GM12892 (cell line): ENCODE measurements at regions not wholly inside any gene's neighbourhood (a gene's known extent, or its start where the extent isn't known, plus 50 kb on each side); places are given as distances from the start of the nearest gene placed in this dataset.

Experiments used
- POLR2A ChIP-seq: IDR thresholded peaks from 2 replicates; pipeline ENCODE4 v1.6.1; 2011; ENCODE audit warnings: low read depth, low read length, control low read depth
- POLR2AphosphoS5 ChIP-seq: IDR thresholded peaks from 2 replicates; pipeline ENCODE4 v1.6.1; 2011; ENCODE audit warnings: low read depth, low read length, control low read depth
- TAF1 ChIP-seq: IDR thresholded peaks from 2 replicates; pipeline ENCODE4 v1.6.1; 2011; ENCODE audit warnings: low read depth, mild to moderate bottlenecking, control low read depth, low read length, borderline replicate concordance

- TF ChIP-seq POLR2A (no peak), TAF1 (no peak), POLR2AphosphoS5 (no peak)
Observed at GRCh38 chr4:20615486-20616260, 84.6 kb upstream of the PACRGL start.
